SK-N-SH (cell line): ENCODE measurements at regions not wholly inside any gene's neighbourhood (a gene's known extent, or its start where the extent isn't known, plus 50 kb on each side); places are given as distances from the start of the nearest gene placed in this dataset.

Experiments used
- CTCF ChIA-PET: fragments of 300-600, 350-600 bp; formaldehyde crosslinking; extraction: SDS; loops from one replicate; lab custom pipeline; 2021; lab: Yijun Ruan, JAX
- POLR2A ChIA-PET: fragments of 350-600 bp; sonication (Branson Sonifier 250); formaldehyde crosslinking; extraction: SDS; loops from one replicate; lab custom pipeline; 2020; ENCODE audit warnings: antibody characterized with exemption, inconsistent platforms; lab: Yijun Ruan, JAX
- DNase-seq: peaks from one replicate; pipeline ENCODE4 v3.0.0; 2012
- H2AFZ ChIP-seq: fragments of 200-600 bp; sonication (generic); 2 replicates; pipeline ENCODE4 v1.8.1; 2016; ENCODE audit warnings: antibody characterized with exemption, mild to moderate bottlenecking, low read depth
- H3F3A ChIP-seq: fragments of 200-600 bp; sonication (generic); replicated peaks from 2 replicates; pipeline ENCODE3; 2016; ENCODE audit warnings: antibody characterized with exemption, mild to moderate bottlenecking; ENCODE audit not compliant: insufficient read depth
- H3K27ac ChIP-seq, 2 experiments: fragments of 200-500 bp in 1 of 2; fragments of 200-600 bp in 1 of 2; sonication (Bioruptor generic) in 1 of 2; sonication (generic), shearing (Covaris generic) in 1 of 2; 2 replicates each; pipeline versions ENCODE4 v1.5.1 to v1.6.1; 2014 to 2016; ENCODE audit warnings: low read depth in 2 of 2, inconsistent platforms in 1 of 2, low read length in 1 of 2, mild to moderate bottlenecking in 1 of 2, mixed read lengths in 1 of 2
- H3K27me3 ChIP-seq: fragments of 200-600 bp; sonication (generic), shearing (Covaris generic); 2 replicates; pipeline ENCODE4 v1.6.1; 2016; ENCODE audit warnings: mixed run types; ENCODE audit not compliant: insufficient read depth
- H3K36me3 ChIP-seq, 2 experiments: fragments of 200-500 bp in 1 of 2; fragments of 200-600 bp in 1 of 2; sonication (Bioruptor generic) in 1 of 2; sonication (generic) in 1 of 2; replicated peaks in 1 of 2; 2 replicates each; pipeline versions ENCODE3 to v1.5.1; 2014 to 2016; ENCODE audit warnings: low read length in 1 of 2, mild to moderate bottlenecking in 1 of 2; ENCODE audit not compliant: insufficient read depth in 2 of 2, control insufficient read depth in 1 of 2
- H3K4me1 ChIP-seq, 2 experiments: fragments of 200-500 bp in 1 of 2; fragments of 200-600 bp in 1 of 2; sonication (Bioruptor generic) in 1 of 2; sonication (generic), shearing (Covaris generic) in 1 of 2; 2 replicates each; pipeline versions ENCODE4 v1.5.1 to v1.6.1; 2014 to 2016; ENCODE audit warnings: low read depth in 1 of 2, low read length in 1 of 2, mixed run types in 1 of 2; ENCODE audit not compliant: insufficient read depth in 2 of 2, control insufficient read depth in 1 of 2
- H3K4me2 ChIP-seq: fragments of 200-600 bp; sonication (generic), shearing (Covaris generic); 2 replicates; pipeline ENCODE4 v1.6.1; 2017; ENCODE audit warnings: mixed run types
- H3K4me3 ChIP-seq, 2 experiments: fragments of 200-500 bp in 1 of 2; fragments of 200-600 bp in 1 of 2; sonication (Bioruptor generic) in 1 of 2; sonication (generic), shearing (Covaris generic) in 1 of 2; 2 replicates each; pipeline versions ENCODE4 v1.5.1 to v1.8.1; 2014 to 2016; ENCODE audit warnings: low read depth in 2 of 2, inconsistent platforms in 1 of 2, low read length in 1 of 2, mild to moderate bottlenecking in 1 of 2, mixed read lengths in 1 of 2, moderate library complexity in 1 of 2
- H3K79me2 ChIP-seq: fragments of 200-600 bp; sonication (generic); 2 replicates; pipeline ENCODE4 v1.8.1; 2017; ENCODE audit warnings: mild to moderate bottlenecking; ENCODE audit not compliant: insufficient read depth
- H3K9ac ChIP-seq: fragments of 200-600 bp; sonication (generic); 2 replicates; pipeline ENCODE4 v1.6.1; 2017; ENCODE audit warnings: mixed run types
- H3K9me2 ChIP-seq: fragments of 200-600 bp; sonication (generic); 2 replicates; pipeline ENCODE4 v1.6.1; 2017; ENCODE audit warnings: mixed run types
- H3K9me3 ChIP-seq: fragments of 200-600 bp; sonication (generic); 2 replicates; pipeline ENCODE4 v1.6.1; 2017; ENCODE audit warnings: mixed run types, mild to moderate bottlenecking, moderate library complexity
- H4K20me1 ChIP-seq: fragments of 200-600 bp; sonication (generic); 2 replicates; pipeline ENCODE4 v1.6.1; 2017; ENCODE audit warnings: mild to moderate bottlenecking, mixed run types; ENCODE audit not compliant: insufficient read depth
- CHD2 ChIP-seq: fragments of 150-350 bp; IDR thresholded peaks from 2 replicates; pipeline ENCODE4 v1.6.1; 2018; ENCODE audit warnings: low read length; ENCODE audit not compliant: partially characterized antibody
- CTCF ChIP-seq: fragments of 200-600 bp; sonication (generic); IDR thresholded peaks from 2 replicates; pipeline ENCODE4 v1.6.1; 2017; ENCODE audit warnings: antibody characterized with exemption, mild to moderate bottlenecking, moderate library complexity
- EP300 ChIP-seq, 2 experiments: IDR thresholded peaks; 2 replicates each; pipeline versions ENCODE4 v1.4.0 to v1.6.1; 2012; ENCODE audit warnings: borderline replicate concordance in 1 of 2, low read depth in 1 of 2, low read length in 1 of 2
- FOSL2 ChIP-seq: IDR thresholded peaks from 2 replicates; pipeline ENCODE4 v1.4.0; 2012; ENCODE audit warnings: low read depth, mild to moderate bottlenecking, moderate library complexity, borderline replicate concordance
- FOXJ3 ChIP-seq: sonication (generic); formaldehyde crosslinking; IDR thresholded peaks from 2 replicates; pipeline ENCODE4 v1.5.1; 2020; ENCODE audit warnings: mild to moderate bottlenecking, missing genetic modification reagents
- FOXM1 ChIP-seq: IDR thresholded peaks from 2 replicates; pipeline ENCODE4 v1.4.0; 2012; ENCODE audit warnings: low read depth, mild to moderate bottlenecking
- IRF3 ChIP-seq: fragments of 150-350 bp; IDR thresholded peaks from 2 replicates; pipeline ENCODE4 v1.6.1; 2016; ENCODE audit warnings: mild to moderate bottlenecking, low read depth, low read length
- MAX ChIP-seq: IDR thresholded peaks from 2 replicates; pipeline ENCODE4 v1.4.0; 2012; ENCODE audit warnings: low read depth
- MXI1 ChIP-seq: IDR thresholded peaks from 2 replicates; pipeline ENCODE4 v1.6.1; 2012; ENCODE audit warnings: mild to moderate bottlenecking, low read depth, low read length, improper control_type of control experiment
- POLR2AphosphoS5 ChIP-seq: IDR thresholded peaks from 2 replicates; pipeline ENCODE4 v1.6.1; 2012; ENCODE audit warnings: low read depth, low read length
- RAD21 ChIP-seq: IDR thresholded peaks from 2 replicates; pipeline ENCODE4 v1.6.1; 2012; ENCODE audit warnings: mild to moderate bottlenecking, low read length
- REST ChIP-seq: IDR thresholded peaks from 2 replicates; pipeline ENCODE4 v1.6.1; 2012; ENCODE audit warnings: mild to moderate bottlenecking, low read depth, low read length, moderate library complexity
- RFX5 ChIP-seq: IDR thresholded peaks from 2 replicates; pipeline ENCODE4 v1.6.1; 2012; ENCODE audit warnings: mild to moderate bottlenecking, improper control_type of control experiment, low read length
- RXRA ChIP-seq: IDR thresholded peaks from 2 replicates; pipeline ENCODE4 v1.4.0; 2012; ENCODE audit warnings: low read depth, mild to moderate bottlenecking, borderline replicate concordance
- SIN3A ChIP-seq: IDR thresholded peaks from 2 replicates; pipeline ENCODE4 v1.6.1; 2012; ENCODE audit warnings: low read depth, mild to moderate bottlenecking, low read length, moderate library complexity, borderline replicate concordance
- SMC3 ChIP-seq: IDR thresholded peaks from 2 replicates; pipeline ENCODE4 v1.6.1; 2012; ENCODE audit warnings: low read depth, low read length, improper control_type of control experiment
- TCF12 ChIP-seq: IDR thresholded peaks from 2 replicates; pipeline ENCODE4 v1.4.0; 2012
- TEAD4 ChIP-seq: IDR thresholded peaks from 2 replicates; pipeline ENCODE4 v1.4.0; 2012; ENCODE audit warnings: mild to moderate bottlenecking, borderline replicate concordance; ENCODE audit not compliant: insufficient read depth
- USF2 ChIP-seq: fragments of 150-350 bp; IDR thresholded peaks from 2 replicates; pipeline ENCODE4 v1.6.1; 2017; ENCODE audit warnings: antibody characterized with exemption, low read length, low read depth, borderline replicate concordance
- ZBTB33 ChIP-seq: IDR thresholded peaks from 2 replicates; pipeline ENCODE4 v1.4.0; 2012; ENCODE audit warnings: low read depth, borderline replicate concordance
- WGBS: methylation state at CpG from one replicate; pipeline ENCODE4 v1.1.6; 2017; ENCODE audit warnings: low lambda C conversion rate; 5-methylcytosine and 5-hydroxymethylcytosine counted together

- TF ChIP-seq RXRA (no peak), CTCF (no peak), TEAD4 (no peak), POLR2AphosphoS5 (no peak), CHD2 (no peak), TCF12 (no peak), IRF3 (no peak), FOXJ3 (CRISPR knock-in tag) (no peak), REST (no peak), USF2 (no peak), FOXM1 (no peak), SMC3 (no peak), SIN3A (no peak), RAD21 (no peak), MXI1 (no peak), ZBTB33 (no peak), RFX5 (no peak), MAX (no peak), FOSL2 (no peak), EP300 (IDR thresholded peaks at IDR 0.05; ENCODE audit: borderline replicate concordance in 1 of 2, low read depth in 1 of 2, low read length in 1 of 2) (no peak)
- Histone ChIP-seq H3K79me2 (no peaks in the 10 kb centered on the region), H3F3A (no peaks in the 10 kb centered on the region), H3K9me3 (no peaks in the 10 kb centered on the region), H3K27me3 (no peaks in the 10 kb centered on the region), H3K9ac (no peak overlapping the region), H3K9me2 (no peaks in the 10 kb centered on the region), H3K36me3 (no peaks in the 10 kb centered on the region), H3K4me2 (no peak overlapping the region), H3K4me1 (peaks cover 0 to 36% of the 10 kb centered on the region in 2 experiments; a peak in 1 of 4 replicates), H2AFZ (no peak overlapping the region), H4K20me1 (no peaks in the 10 kb centered on the region), H3K4me3 (no peak overlapping the region), H3K27ac (peak overlapping the region in 1 of 2 experiments; percentile 55; a peak in 1 of 4 replicates)
- WGBS: 59% methylated on average over 12 of the region's 13 CpGs
- DNase-seq: peak; percentile 19
- POLR2A ChIA-PET: no interaction called here
- CTCF ChIA-PET: interaction anchor here (1.0 to 5.2 kb wide), 4 partner anchors 83 to 546 kb away, joined by 3 to 25 read pairs (median 5); no protein-coding TSS in a partner anchor
Observed at GRCh38 chr1:29786791-29787732, 550.7 kb downstream of the PTPRU start.
